ENCODE measurements at regions not wholly inside any gene's neighbourhood (a gene's known extent, or its start where the extent isn't known, plus 50 kb on each side); places are given as distances from the start of the nearest gene placed in this dataset.

DNA sequence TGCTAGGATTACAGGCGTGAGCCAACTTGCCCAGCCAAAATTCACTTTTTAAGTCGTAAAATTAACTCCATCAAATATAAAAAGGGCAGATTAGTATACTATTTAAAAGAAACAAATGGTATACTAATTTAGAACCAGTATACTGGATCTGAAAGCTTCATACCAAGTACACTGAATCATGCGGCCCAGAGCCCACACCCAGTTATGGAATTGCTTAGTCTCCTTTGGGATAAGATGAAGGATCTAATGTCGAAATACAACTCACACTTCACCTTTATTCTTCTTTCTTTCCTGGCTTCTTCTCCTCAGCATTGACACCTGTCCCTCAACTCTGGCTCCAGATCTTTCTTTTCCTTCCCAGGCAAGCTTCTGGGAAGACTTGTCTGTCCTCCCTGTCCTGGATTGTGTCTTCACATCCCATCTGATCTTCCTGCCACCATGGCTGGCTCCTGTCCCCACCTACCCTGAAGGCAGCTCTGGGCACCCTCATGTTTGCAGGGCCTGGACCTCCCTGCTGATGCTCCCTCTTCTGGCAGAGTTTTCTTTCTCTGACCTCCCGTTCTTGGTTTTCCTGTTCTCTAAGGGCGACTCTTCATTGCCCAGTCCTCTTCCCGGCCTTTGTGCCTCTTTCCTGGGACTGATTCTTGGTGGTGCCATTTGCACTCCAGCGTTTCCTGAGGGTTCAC, 57.8 kb upstream of the CTBP2 start:
- TF ChIP-seq, protein P1, sequence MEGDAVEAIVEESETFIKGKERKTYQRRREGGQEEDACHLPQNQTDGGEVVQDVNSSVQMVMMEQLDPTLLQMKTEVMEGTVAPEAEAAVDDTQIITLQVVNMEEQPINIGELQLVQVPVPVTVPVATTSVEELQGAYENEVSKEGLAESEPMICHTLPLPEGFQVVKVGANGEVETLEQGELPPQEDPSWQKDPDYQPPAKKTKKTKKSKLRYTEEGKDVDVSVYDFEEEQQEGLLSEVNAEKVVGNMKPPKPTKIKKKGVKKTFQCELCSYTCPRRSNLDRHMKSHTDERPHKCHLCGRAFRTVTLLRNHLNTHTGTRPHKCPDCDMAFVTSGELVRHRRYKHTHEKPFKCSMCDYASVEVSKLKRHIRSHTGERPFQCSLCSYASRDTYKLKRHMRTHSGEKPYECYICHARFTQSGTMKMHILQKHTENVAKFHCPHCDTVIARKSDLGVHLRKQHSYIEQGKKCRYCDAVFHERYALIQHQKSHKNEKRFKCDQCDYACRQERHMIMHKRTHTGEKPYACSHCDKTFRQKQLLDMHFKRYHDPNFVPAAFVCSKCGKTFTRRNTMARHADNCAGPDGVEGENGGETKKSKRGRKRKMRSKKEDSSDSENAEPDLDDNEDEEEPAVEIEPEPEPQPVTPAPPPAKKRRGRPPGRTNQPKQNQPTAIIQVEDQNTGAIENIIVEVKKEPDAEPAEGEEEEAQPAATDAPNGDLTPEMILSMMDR (IDR thresholded peaks at IDR 0.05), result no peak
- TF ChIP-seq POLR2A (IDR thresholded peaks at IDR 0.05), result no peak

All from esophagus squamous epithelium (tissue), 4 donors.